Mesodermal cell (in vitro differentiated cells): ENCODE measurements at regions not wholly inside any gene's neighbourhood (a gene's known extent, or its start where the extent isn't known, plus 50 kb on each side); places are given as distances from the start of the nearest gene placed in this dataset.

ENCODE experiments used
- H3K27ac ChIP-seq: 2 replicates; pipeline ENCODE4 v1.7.0; 2013; ENCODE audit warnings: mild to moderate bottlenecking, low read depth, low read length, moderate library complexity; ENCODE audit not compliant: severe bottlenecking
- H3K36me3 ChIP-seq: 2 replicates; pipeline ENCODE4 v1.7.1; 2013; ENCODE audit warnings: mild to moderate bottlenecking, low read length, moderate library complexity; ENCODE audit not compliant: control insufficient read depth, insufficient read depth
- H3K4me1 ChIP-seq: one replicate; pipeline ENCODE4 v1.7.1; 2013; ENCODE audit warnings: mild to moderate bottlenecking, low read length; ENCODE audit not compliant: insufficient read depth, control insufficient read depth, poor library complexity, severe bottlenecking
- H3K4me3 ChIP-seq: 2 replicates; pipeline ENCODE4 v1.7.0; 2013; ENCODE audit warnings: low read length, control low read depth, mild to moderate bottlenecking; ENCODE audit not compliant: insufficient read depth, poor library complexity, severe bottlenecking; ENCODE audit errors: extremely low read depth
- H3K9me3 ChIP-seq: 2 replicates; pipeline ENCODE4 v1.7.1; 2013; ENCODE audit warnings: mild to moderate bottlenecking, low read length, moderate library complexity; ENCODE audit not compliant: control insufficient read depth
- WGBS, 2 experiments: methylation state at CpG; one replicate each; pipeline ENCODE4 v1.1.5; 2013; ENCODE audit warnings: missing lambda C conversion rate in 2 of 2; ENCODE audit not compliant: insufficient coverage in 2 of 2; 5-methylcytosine and 5-hydroxymethylcytosine counted together

- H3K4me1 ChIP-seq: peaks cover 6% of the 10 kb centered on the region
- no peaks in the 10 kb centered on the region for H3K36me3 ChIP-seq
- H3K27ac ChIP-seq: no peak overlapping the region
- H3K9me3 ChIP-seq: peaks cover 3% of the 10 kb centered on the region
- 95 to 96% methylated on average over 4 to 5 of the region's 5 CpGs for WGBS, 2 experiments
- no peak overlapping the region for H3K4me3 ChIP-seq
Measured at GRCh38 chr2:12300927-12301326, 415.8 kb upstream of the TRIB2 start.

GRCh38 chr2:12302140-12302539 is 414.6 kb upstream of the TRIB2 start:
- peaks cover 3% of the 10 kb centered on the region for H3K9me3 ChIP-seq
- 95 to 100% methylated on average over 1 to 3 of the region's 3 CpGs for WGBS, 2 experiments

GRCh38 chr2:12302691-12303090 is 414.0 kb upstream of the TRIB2 start:
- Histone ChIP-seq H3K9me3 (peaks cover 3% of the 10 kb centered on the region), H3K27ac (no peak overlapping the region), H3K4me3 (no peak overlapping the region), H3K4me1 (peaks cover 6% of the 10 kb centered on the region), H3K36me3 (no peaks in the 10 kb centered on the region)
- WGBS, 2 experiments: 85 to 100% methylated on average over 1 to 2 of the region's 3 CpGs

More at GRCh38 chr2:12302140-12302539, 414.6 kb upstream of the TRIB2 start:
- H3K36me3 ChIP-seq: no peaks in the 10 kb centered on the region
- no peak overlapping the region for H3K27ac ChIP-seq
- H3K4me1 ChIP-seq: peaks cover 6% of the 10 kb centered on the region
- H3K4me3 ChIP-seq: no peak overlapping the region

GRCh38 chr2:12303181-12304030 is 413.3 kb upstream of the TRIB2 start:
- Histone ChIP-seq H3K9me3 (peaks cover 3% of the 10 kb centered on the region), H3K4me3 (no peak overlapping the region), H3K27ac (no peak overlapping the region), H3K36me3 (no peaks in the 10 kb centered on the region), H3K4me1 (peaks cover 6% of the 10 kb centered on the region)
- WGBS, 2 experiments: 88 to 90% methylated on average over 3 to 5 of the region's 7 CpGs

GRCh38 chr2:12304564-12305171 is 412.1 kb upstream of the TRIB2 start:
- Histone ChIP-seq H3K4me1 (peaks cover 6% of the 10 kb centered on the region), H3K36me3 (no peaks in the 10 kb centered on the region), H3K9me3 (no peaks in the 10 kb centered on the region), H3K27ac (no peak overlapping the region), H3K4me3 (no peak overlapping the region)
- 87 to 100% methylated on average over 2 of the region's 2 CpGs for WGBS, 2 experiments

- WGBS, 2 experiments: 100% methylated on average over 1 of the region's 2 CpGs; no CpG with 5 or more reads in 1 of the 2 experiments
- no peak overlapping the region for H3K27ac ChIP-seq
Measured at GRCh38 chr2:12305931-12306330, 410.8 kb upstream of the TRIB2 start.

GRCh38 chr2:12310399-12310798 is 406.3 kb upstream of the TRIB2 start:
- no peak overlapping the region for H3K4me3 ChIP-seq
- no peaks in the 10 kb centered on the region for H3K4me1 ChIP-seq
- no peaks in the 10 kb centered on the region for H3K9me3 ChIP-seq
- H3K27ac ChIP-seq: no peak overlapping the region
- no peaks in the 10 kb centered on the region for H3K36me3 ChIP-seq

More at GRCh38 chr2:12305931-12306330, 410.8 kb upstream of the TRIB2 start:
- Histone ChIP-seq H3K9me3 (no peaks in the 10 kb centered on the region), H3K4me1 (peaks cover 6% of the 10 kb centered on the region), H3K36me3 (no peaks in the 10 kb centered on the region), H3K4me3 (no peak overlapping the region)

- Histone ChIP-seq H3K4me1 (peaks cover 3% of the 10 kb centered on the region), H3K9me3 (no peaks in the 10 kb centered on the region), H3K4me3 (no peak overlapping the region), H3K27ac (no peak overlapping the region), H3K36me3 (no peaks in the 10 kb centered on the region)
- WGBS, 2 experiments: 58 to 66% methylated on average over 3 to 5 of the region's 6 CpGs
Measured at GRCh38 chr2:12313445-12314126, 403.1 kb upstream of the TRIB2 start.

- Histone ChIP-seq H3K4me1 (peaks cover 4% of the 10 kb centered on the region), H3K4me3 (no peak overlapping the region), H3K9me3 (no peaks in the 10 kb centered on the region), H3K27ac (no peak overlapping the region), H3K36me3 (no peaks in the 10 kb centered on the region)
- WGBS, 2 experiments: 83 to 93% methylated on average over 3 of the region's 8 CpGs
Measured at GRCh38 chr2:12314127-12314760, 402.5 kb upstream of the TRIB2 start.

- WGBS, 2 experiments: 67 to 100% methylated on average over 1 to 2 of the region's 3 CpGs
- H3K36me3 ChIP-seq: no peaks in the 10 kb centered on the region
- H3K4me1 ChIP-seq: peaks cover 7% of the 10 kb centered on the region
- H3K27ac ChIP-seq: no peak overlapping the region
- no peak overlapping the region for H3K4me3 ChIP-seq
- no peaks in the 10 kb centered on the region for H3K9me3 ChIP-seq
Measured at GRCh38 chr2:12315224-12315623, 401.5 kb upstream of the TRIB2 start.
